Upper lobe of left lung (tissue), 4 donors: ENCODE measurements at regions not wholly inside any gene's neighbourhood (a gene's known extent, or its start where the extent isn't known, plus 50 kb on each side); places are given as distances from the start of the nearest gene placed in this dataset.

Experiments
- EP300 ChIP-seq, 4 donors: sonication (generic); formaldehyde crosslinking; IDR thresholded peaks; one replicate each; pipeline ENCODE4 v1.5.1; 2017; ENCODE audit warnings: antibody characterized with exemption in 4 of 4, control low read depth in 2 of 4
- POLR2A ChIP-seq, 4 donors: fragments of 450-650 bp; IDR thresholded peaks; one replicate each; pipeline ENCODE4 v1.5.1; 2016 to 2017; ENCODE audit warnings: antibody characterized with exemption in 4 of 4, mild to moderate bottlenecking in 2 of 4
- POLR2AphosphoS5 ChIP-seq, 2 donors: sonication (generic); formaldehyde crosslinking; IDR thresholded peaks; one replicate each; pipeline ENCODE4 v1.5.1; 2017; ENCODE audit warnings: antibody characterized with exemption in 2 of 2
- TF ChIP-seq, protein P1 (sequence below), 6 experiments: fragments of 450-650 bp in 4 of 6; fragments of 200-600 bp in 2 of 6; sonication (generic) in 2 of 6; IDR thresholded peaks; one replicate each; pipeline ENCODE4 v1.5.1; 2016 to 2019; ENCODE audit warnings: antibody characterized with exemption in 6 of 6

GRCh38 chr2:176747506-176747905, 465.1 kb upstream of the HNRNPA3 start:
- TF ChIP-seq EP300 (IDR thresholded peaks at IDR 0.05) (no peak), POLR2AphosphoS5 (IDR thresholded peaks at IDR 0.05) (no peak), POLR2A (IDR thresholded peaks at IDR 0.05) (no peak)
- TF ChIP-seq, protein P1, sequence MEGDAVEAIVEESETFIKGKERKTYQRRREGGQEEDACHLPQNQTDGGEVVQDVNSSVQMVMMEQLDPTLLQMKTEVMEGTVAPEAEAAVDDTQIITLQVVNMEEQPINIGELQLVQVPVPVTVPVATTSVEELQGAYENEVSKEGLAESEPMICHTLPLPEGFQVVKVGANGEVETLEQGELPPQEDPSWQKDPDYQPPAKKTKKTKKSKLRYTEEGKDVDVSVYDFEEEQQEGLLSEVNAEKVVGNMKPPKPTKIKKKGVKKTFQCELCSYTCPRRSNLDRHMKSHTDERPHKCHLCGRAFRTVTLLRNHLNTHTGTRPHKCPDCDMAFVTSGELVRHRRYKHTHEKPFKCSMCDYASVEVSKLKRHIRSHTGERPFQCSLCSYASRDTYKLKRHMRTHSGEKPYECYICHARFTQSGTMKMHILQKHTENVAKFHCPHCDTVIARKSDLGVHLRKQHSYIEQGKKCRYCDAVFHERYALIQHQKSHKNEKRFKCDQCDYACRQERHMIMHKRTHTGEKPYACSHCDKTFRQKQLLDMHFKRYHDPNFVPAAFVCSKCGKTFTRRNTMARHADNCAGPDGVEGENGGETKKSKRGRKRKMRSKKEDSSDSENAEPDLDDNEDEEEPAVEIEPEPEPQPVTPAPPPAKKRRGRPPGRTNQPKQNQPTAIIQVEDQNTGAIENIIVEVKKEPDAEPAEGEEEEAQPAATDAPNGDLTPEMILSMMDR (IDR thresholded peaks at IDR 0.05), result no peak
